Vagina (tissue), 2 donors: ENCODE measurements at regions not wholly inside any gene's neighbourhood (a gene's known extent, or its start where the extent isn't known, plus 50 kb on each side); places are given as distances from the start of the nearest gene placed in this dataset.

Experiments used
- DNase-seq, 2 donors: peaks; one replicate each; pipeline ENCODE4 v3.0.0-alpha.2; 2017; ENCODE audit errors: extremely low spot score in 2 of 2
- H3K27ac ChIP-seq: fragments of 200-600 bp; sonication (generic); one replicate; pipeline ENCODE4 v1.5.1; 2019
- H3K27me3 ChIP-seq: fragments of 200-600 bp; sonication (generic); one replicate; pipeline ENCODE4 v1.5.1; 2019
- H3K36me3 ChIP-seq, 2 donors: fragments of 200-600 bp; sonication (generic); one replicate each; pipeline ENCODE4 v1.5.1; 2017 to 2019
- H3K4me1 ChIP-seq: fragments of 200-600 bp; sonication (generic); one replicate; pipeline ENCODE4 v1.5.1; 2019
- H3K4me3 ChIP-seq, 2 donors: fragments of 200-600 bp; sonication (generic); 1 replicate in 1 of 2; 2 replicates in 1 of 2; pipeline ENCODE4 v1.5.1; 2016 to 2019
- H3K9me3 ChIP-seq: fragments of 200-600 bp; sonication (generic); one replicate; pipeline ENCODE4 v1.5.1; 2019
- POLR2A ChIP-seq, 2 donors: fragments of 450-650 bp; IDR thresholded peaks; one replicate each; pipeline ENCODE4 v1.6.1; 2017; ENCODE audit warnings: antibody characterized with exemption in 2 of 2, mild to moderate bottlenecking in 2 of 2, moderate library complexity in 2 of 2
- POLR2AphosphoS5 ChIP-seq, 2 donors: sonication (generic); formaldehyde crosslinking; IDR thresholded peaks; one replicate each; pipeline ENCODE4 v1.9.0; 2017; ENCODE audit warnings: antibody characterized with exemption in 2 of 2, mild to moderate bottlenecking in 2 of 2, low read depth in 1 of 2; ENCODE audit not compliant: insufficient read depth in 1 of 2
- intact Hi-C: fragments of 100-400 bp; cut with DNase I; formaldehyde crosslinking; loops from one replicate; pipeline ENCODE4 v1.15.1; 2023
- TF ChIP-seq, protein P1 (sequence below), 3 experiments: fragments of 450-650 bp in 2 of 3; fragments of 200-600 bp in 1 of 3; sonication (generic) in 1 of 3; IDR thresholded peaks; one replicate each; pipeline ENCODE4 v1.5.1; 2017 to 2019; ENCODE audit warnings: antibody characterized with exemption in 3 of 3, mild to moderate bottlenecking in 2 of 3, moderate library complexity in 2 of 3

DNA sequence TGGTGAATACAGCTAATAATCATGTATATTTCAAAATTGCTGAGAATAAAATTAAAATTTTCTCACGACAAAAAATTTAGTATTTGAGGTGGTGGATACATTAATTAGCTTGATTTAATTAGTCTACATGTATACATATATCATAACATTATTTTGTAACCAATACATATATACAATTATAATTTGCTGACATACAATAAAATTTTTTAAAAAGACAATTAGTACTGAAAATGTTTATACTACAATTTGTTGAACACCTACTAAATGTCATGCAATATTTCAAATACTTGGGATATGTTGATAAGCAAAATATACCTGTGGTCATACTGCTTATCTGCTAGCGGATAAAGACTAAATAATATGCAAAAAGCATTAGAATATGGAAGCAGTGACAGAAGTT is 586.5 kb downstream of the SLITRK6 start:
- H3K9me3 ChIP-seq: no peaks in the 10 kb centered on the region
- intact Hi-C loops: no loop called here
- no peak overlapping the region for H3K4me3 ChIP-seq
- no peaks in the 10 kb centered on the region for H3K4me1 ChIP-seq
- no peaks in the 10 kb centered on the region for H3K36me3 ChIP-seq
- H3K27me3 ChIP-seq: no peaks in the 10 kb centered on the region
- TF ChIP-seq POLR2AphosphoS5 (IDR thresholded peaks at IDR 0.05; ENCODE audit: insufficient read depth in 1 of 2, low read depth in 1 of 2): no peak
- TF ChIP-seq POLR2A (IDR thresholded peaks at IDR 0.05): no peak
- TF ChIP-seq, protein P1, sequence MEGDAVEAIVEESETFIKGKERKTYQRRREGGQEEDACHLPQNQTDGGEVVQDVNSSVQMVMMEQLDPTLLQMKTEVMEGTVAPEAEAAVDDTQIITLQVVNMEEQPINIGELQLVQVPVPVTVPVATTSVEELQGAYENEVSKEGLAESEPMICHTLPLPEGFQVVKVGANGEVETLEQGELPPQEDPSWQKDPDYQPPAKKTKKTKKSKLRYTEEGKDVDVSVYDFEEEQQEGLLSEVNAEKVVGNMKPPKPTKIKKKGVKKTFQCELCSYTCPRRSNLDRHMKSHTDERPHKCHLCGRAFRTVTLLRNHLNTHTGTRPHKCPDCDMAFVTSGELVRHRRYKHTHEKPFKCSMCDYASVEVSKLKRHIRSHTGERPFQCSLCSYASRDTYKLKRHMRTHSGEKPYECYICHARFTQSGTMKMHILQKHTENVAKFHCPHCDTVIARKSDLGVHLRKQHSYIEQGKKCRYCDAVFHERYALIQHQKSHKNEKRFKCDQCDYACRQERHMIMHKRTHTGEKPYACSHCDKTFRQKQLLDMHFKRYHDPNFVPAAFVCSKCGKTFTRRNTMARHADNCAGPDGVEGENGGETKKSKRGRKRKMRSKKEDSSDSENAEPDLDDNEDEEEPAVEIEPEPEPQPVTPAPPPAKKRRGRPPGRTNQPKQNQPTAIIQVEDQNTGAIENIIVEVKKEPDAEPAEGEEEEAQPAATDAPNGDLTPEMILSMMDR (IDR thresholded peaks at IDR 0.05): no peak
- H3K27ac ChIP-seq: no peak overlapping the region
- no peak for DNase-seq

DNA sequence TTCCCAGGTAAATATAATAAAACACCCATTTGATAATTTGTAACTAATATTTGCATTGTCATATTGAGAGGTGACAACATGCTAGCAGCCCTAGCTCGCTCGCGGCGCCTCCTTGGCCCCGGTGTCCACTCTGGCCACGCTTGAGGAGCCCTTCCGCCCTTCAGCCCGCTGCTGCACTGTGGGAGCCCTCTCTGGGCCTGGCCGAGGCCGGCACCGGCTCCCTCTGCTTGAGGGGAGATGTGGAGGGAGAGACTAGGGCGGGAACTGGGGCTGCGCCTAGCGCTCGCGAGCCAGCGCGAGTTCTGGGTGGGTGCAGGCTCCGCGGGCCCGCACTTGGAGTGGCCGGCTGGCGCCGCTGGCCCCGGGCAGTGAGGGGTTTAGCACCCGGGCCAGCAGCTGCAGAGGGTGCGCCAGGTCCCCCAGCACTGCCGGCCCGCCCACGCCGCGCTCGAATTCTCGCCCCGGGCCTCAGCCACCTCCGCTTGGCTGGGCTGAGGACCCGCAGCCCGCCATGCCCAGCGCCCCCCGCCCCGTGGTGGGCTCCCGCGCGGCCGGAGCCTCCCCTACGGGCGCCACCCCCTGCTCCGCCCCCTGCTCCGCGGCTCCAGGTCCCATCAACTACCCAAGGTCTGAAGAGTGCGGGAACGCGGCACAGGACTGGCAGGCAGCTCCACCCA is 594.4 kb downstream of the SLITRK6 start:
- no peaks in the 10 kb centered on the region for H3K27me3 ChIP-seq
- no peaks in the 10 kb centered on the region for H3K9me3 ChIP-seq
- no peak overlapping the region for H3K27ac ChIP-seq
- no peak for DNase-seq
- H3K4me1 ChIP-seq: no peaks in the 10 kb centered on the region
- intact Hi-C loops: no loop called here
- TF ChIP-seq POLR2AphosphoS5 (IDR thresholded peaks at IDR 0.05; ENCODE audit: insufficient read depth in 1 of 2, low read depth in 1 of 2) (no peak), POLR2A (IDR thresholded peaks at IDR 0.05) (no peak)
- TF ChIP-seq, protein P1 (IDR thresholded peaks at IDR 0.05): no peak
- H3K36me3 ChIP-seq: no peaks in the 10 kb centered on the region
- H3K4me3 ChIP-seq: no peak overlapping the region

DNA sequence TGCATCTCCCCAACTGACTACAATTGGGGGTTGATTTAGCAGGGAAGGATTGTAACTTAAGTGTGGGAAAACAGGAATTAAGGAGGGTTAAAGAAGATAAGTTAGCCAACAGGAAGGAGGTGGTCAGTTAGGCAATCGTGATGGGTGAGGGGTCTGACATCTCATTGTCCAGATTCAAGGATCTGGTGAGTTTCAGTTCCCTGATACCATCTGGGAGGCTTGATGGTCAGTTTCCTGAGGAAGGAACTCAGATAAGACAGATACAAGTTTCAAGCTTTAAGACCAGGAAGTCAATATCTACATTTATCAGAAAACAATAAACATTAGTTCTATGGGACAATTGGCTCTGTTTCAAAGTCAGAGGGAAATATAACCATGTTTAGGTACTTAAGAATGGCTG is 601.8 kb downstream of the SLITRK6 start:
- Histone ChIP-seq H3K9me3 (no peaks in the 10 kb centered on the region), H3K27ac (no peak overlapping the region), H3K27me3 (no peaks in the 10 kb centered on the region), H3K36me3 (no peaks in the 10 kb centered on the region), H3K4me3 (no peak overlapping the region), H3K4me1 (no peaks in the 10 kb centered on the region)
- DNase-seq: no peak
- TF ChIP-seq, protein P1 (IDR thresholded peaks at IDR 0.05): no peak
- TF ChIP-seq POLR2AphosphoS5 (IDR thresholded peaks at IDR 0.05; ENCODE audit: insufficient read depth in 1 of 2, low read depth in 1 of 2): no peak
- TF ChIP-seq POLR2A (IDR thresholded peaks at IDR 0.05): no peak
- intact Hi-C loops: no loop called here

DNA sequence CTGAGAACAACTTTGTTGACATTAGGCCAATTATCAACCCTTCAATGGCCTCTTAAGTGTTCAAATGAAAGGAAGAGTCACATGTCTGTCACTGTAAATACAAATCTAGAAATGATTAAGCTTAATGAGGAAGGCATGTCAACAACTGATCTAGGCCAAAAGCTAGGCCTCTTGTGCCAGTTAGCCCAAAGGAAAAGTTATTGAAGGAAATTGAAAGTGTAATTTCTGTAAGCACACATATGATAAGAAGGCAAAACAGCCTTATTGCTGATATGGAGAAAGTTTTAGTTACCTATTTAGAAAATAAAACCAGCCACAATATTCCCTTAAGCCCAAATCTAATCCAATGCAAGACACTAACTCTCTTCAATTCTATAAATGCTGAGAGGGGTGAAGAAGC is 604.7 kb downstream of the SLITRK6 start:
- DNase-seq: no peak
- H3K4me1 ChIP-seq: no peaks in the 10 kb centered on the region
- H3K9me3 ChIP-seq: no peaks in the 10 kb centered on the region
- no peak for TF ChIP-seq POLR2AphosphoS5 (IDR thresholded peaks at IDR 0.05; ENCODE audit: insufficient read depth in 1 of 2, low read depth in 1 of 2)
- TF ChIP-seq POLR2A (IDR thresholded peaks at IDR 0.05): no peak
- TF ChIP-seq, protein P1 (IDR thresholded peaks at IDR 0.05): no peak
- no peaks in the 10 kb centered on the region for H3K36me3 ChIP-seq
- H3K27ac ChIP-seq: no peak overlapping the region
- H3K27me3 ChIP-seq: no peaks in the 10 kb centered on the region
- intact Hi-C loops: no loop called here
- no peak overlapping the region for H3K4me3 ChIP-seq

DNA sequence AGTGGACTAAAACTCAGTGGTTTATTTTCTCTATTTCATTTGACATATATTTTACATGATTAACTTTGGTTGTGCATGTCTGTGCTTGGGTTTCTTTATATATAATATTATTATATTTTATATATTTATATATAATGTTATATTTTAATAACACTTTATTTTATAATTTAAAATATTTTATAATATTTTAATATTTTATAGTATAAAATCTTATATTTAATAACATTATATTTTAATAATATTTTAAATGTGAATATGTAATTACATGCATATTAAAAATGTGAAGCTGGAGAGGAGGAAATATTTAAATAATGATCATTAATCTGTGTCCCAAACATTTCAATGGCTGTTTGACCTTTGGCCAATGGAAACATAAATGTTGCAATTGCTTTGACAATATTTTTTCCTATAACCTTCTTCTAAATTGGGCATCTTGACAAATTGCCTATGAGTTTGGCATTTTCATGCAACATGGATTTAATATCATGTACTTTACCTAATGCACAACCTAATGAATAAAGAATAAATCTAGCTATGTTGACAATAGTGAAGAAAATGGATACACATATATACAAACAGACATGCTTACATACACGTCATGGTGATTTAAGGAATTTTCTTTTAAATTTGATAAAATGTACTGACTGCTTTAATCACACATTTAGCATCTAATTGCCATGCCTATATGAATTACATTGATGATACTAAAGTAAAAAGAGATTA is 607.1 kb downstream of the SLITRK6 start:
- Histone ChIP-seq H3K36me3 (no peaks in the 10 kb centered on the region), H3K9me3 (no peaks in the 10 kb centered on the region), H3K27me3 (no peaks in the 10 kb centered on the region), H3K4me3 (no peak overlapping the region), H3K4me1 (no peaks in the 10 kb centered on the region), H3K27ac (no peak overlapping the region)
- intact Hi-C loops: no loop called here
- TF ChIP-seq, protein P1 (IDR thresholded peaks at IDR 0.05): no peak
- no peak for DNase-seq
